ENCODE measurements at regions not wholly inside any gene's neighbourhood (a gene's known extent, or its start where the extent isn't known, plus 50 kb on each side); places are given as distances from the start of the nearest gene placed in this dataset.

DNA sequence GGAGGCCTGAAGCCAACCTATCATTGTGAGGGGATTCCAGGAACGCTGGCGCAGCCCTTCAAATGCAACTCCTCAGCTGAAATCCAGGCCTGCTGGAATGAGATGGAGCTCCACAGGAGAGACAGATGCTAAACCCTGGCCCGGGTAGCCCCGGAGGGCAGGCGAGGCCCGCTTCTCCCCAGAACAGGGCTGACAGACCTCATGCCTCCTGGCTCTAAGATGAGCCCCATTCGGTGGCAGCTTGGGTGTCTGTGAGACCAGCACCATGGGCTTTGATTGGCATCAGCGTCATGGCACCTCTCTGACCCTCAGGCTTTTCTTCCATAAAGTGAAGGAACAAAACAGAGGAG is 382.2 kb downstream of the BCL11B start:
- no peak for DNase-seq (ENCODE audit: low read depth)
- no peak overlapping the region for H3K4me3 ChIP-seq (ENCODE audit: low read length)
- TF ChIP-seq, protein P1, sequence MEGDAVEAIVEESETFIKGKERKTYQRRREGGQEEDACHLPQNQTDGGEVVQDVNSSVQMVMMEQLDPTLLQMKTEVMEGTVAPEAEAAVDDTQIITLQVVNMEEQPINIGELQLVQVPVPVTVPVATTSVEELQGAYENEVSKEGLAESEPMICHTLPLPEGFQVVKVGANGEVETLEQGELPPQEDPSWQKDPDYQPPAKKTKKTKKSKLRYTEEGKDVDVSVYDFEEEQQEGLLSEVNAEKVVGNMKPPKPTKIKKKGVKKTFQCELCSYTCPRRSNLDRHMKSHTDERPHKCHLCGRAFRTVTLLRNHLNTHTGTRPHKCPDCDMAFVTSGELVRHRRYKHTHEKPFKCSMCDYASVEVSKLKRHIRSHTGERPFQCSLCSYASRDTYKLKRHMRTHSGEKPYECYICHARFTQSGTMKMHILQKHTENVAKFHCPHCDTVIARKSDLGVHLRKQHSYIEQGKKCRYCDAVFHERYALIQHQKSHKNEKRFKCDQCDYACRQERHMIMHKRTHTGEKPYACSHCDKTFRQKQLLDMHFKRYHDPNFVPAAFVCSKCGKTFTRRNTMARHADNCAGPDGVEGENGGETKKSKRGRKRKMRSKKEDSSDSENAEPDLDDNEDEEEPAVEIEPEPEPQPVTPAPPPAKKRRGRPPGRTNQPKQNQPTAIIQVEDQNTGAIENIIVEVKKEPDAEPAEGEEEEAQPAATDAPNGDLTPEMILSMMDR (conservative IDR thresholded peaks at IDR 0.05; ENCODE audit: low read depth, low read length), result no peak

DNA sequence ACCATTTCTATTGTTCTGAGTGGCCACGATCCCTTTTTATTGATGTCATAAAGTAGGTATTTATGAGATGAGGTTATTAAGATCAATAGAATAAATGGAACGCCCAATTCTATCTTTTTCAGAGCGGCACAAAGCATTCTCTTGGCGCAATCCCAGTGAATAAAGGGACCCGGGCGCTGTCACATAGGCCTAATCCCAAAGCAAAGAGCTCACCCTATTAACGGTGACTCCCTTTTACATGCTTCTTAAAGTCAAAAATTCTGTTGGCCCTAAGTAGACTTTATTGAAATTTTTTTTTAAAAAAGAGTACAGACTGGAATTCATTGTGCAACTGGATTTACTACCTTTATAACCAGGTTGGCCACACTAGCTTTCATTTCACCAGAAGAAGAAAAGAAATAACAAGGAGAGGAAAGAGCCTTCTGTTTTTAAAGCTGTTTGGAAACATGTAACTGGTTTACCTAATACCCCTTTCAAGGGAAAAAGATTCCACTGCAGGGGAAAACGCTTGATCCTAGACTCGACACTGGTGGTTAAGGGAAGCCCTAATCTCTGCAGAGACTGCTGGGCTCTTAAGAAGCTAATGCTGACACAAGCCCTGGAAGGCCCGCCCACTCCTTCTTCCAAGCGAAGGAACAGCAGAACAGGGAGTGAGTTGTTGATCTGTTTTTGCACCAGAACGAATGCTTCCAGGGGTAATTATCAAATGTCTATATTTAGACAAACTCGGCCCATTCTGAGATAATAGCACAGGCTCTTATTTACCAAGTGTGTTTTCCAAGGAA is 381.2 kb downstream of the BCL11B start:
- DNase-seq (ENCODE audit: low read depth), result no peak
- H3K4me3 ChIP-seq (ENCODE audit: low read length), result no peak overlapping the region

GRCh38 chr14:98893675-98894074 is 378.3 kb downstream of the BCL11B start:
- TF ChIP-seq, protein P1 (conservative IDR thresholded peaks at IDR 0.05; ENCODE audit: low read depth, low read length), result no peak
- no peak for DNase-seq (ENCODE audit: low read depth)
- H3K4me3 ChIP-seq (ENCODE audit: low read length), result no peak overlapping the region

More for the DNA sequence above, 381.2 kb downstream of the BCL11B start:
- TF ChIP-seq, protein P1 (conservative IDR thresholded peaks at IDR 0.05; ENCODE audit: low read depth, low read length), result no peak

DNA sequence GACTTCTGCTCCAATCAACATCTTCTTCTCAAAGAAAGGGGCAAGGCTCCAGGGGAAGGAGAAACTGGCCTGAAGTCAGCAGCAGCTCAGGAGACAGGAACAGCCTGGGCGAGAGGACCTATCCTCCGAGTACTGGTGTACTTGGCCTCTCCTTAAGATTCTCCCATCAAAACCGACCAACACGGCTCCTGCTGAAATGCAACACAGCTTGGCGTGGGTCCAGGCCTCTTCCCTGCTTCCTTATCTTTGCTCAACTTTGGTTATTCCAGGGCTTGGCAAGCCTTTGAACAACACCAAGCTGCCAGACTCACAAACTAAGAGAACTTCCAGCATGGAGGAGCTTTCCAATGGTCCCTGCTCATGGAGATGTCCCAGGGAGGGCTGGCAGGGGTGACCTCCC is 377.4 kb downstream of the BCL11B start:
- TF ChIP-seq, protein P1 (conservative IDR thresholded peaks at IDR 0.05; ENCODE audit: low read depth, low read length), result no peak

DNA sequence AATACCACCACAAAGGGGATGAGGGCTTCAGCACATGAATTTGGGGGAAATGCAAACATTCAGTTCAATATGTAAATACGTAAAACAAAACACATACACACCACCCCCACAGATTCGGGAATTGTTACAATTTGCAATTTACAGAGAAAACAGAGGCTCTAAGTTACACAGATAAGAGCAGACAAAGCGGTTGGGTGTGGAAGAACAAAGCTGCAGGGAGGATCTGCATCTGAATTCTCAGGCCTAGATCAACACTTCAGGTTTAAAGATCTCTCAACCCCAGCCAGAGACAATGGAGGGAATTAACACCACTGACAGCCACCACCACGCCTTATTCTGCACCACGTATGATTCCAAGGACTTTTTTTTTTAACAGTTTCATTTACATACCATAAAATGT is 375.5 kb downstream of the BCL11B start:
- no peak for DNase-seq (ENCODE audit: low read depth)
- no peak overlapping the region for H3K4me3 ChIP-seq (ENCODE audit: low read length)
- TF ChIP-seq, protein P1 (conservative IDR thresholded peaks at IDR 0.05; ENCODE audit: low read depth, low read length), result no peak

More for the DNA sequence above, 377.4 kb downstream of the BCL11B start:
- H3K4me3 ChIP-seq (ENCODE audit: low read length), result no peak overlapping the region
- DNase-seq (ENCODE audit: low read depth), result no peak

DNA sequence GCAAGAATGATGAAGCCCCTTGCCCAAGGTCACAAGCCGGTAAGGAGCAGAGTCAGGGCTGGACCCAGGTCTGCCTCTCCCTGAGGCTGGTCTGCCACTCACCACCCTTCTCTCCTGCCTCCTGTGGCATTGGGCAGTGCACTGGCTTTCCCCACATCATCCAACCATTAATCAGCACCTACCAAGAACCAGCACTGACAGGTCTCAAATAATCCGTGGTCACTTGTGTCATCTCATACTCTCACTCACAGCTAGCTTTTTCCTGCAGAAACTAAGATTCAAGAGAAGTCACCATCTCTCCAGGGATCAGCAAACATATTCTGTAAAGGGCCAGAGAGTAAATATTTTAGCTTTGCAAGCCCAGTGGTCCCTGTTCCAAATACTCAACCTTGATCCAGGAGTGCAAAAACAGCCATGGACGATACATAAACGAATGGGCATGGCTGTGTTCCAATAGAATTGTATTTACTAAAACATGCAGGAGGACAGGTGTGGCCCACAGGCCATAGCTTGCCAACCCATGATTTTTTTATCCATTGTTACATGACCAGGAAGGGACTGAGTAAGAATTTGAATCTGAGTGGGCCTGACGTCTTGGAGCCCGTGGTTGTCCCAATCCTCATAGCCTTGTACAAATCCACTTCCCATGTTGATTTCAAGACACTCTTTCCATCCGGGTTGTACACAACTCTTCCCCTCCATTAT is 374.2 kb downstream of the BCL11B start:
- DNase-seq (ENCODE audit: low read depth), result no peak
- TF ChIP-seq, protein P1 (conservative IDR thresholded peaks at IDR 0.05; ENCODE audit: low read depth, low read length), result no peak
- no peak overlapping the region for H3K4me3 ChIP-seq (ENCODE audit: low read length)

GRCh38 chr14:98899441-98899840 is 372.6 kb downstream of the BCL11B start:
- H3K4me3 ChIP-seq (ENCODE audit: low read length), result no peak overlapping the region
- no peak for DNase-seq (ENCODE audit: low read depth)
- TF ChIP-seq, protein P1 (conservative IDR thresholded peaks at IDR 0.05; ENCODE audit: low read depth, low read length), result no peak

All from retinal pigment epithelial cell (primary cell).